Brain microvascular endothelial cell (primary cell): ENCODE measurements at regions not wholly inside any gene's neighbourhood (a gene's known extent, or its start where the extent isn't known, plus 50 kb on each side); places are given as distances from the start of the nearest gene placed in this dataset.
A peak's percentile ranks its signal among the peaks of the same experiment; 100 is the strongest.

Source experiments
- DNase-seq: peaks from one replicate; pipeline ENCODE4 v3.0.0-alpha.2; 2020
- H3K27ac ChIP-seq: fragments of 250-450 bp; sonication (Bioruptor Pico); 2 replicates; pipeline ENCODE4 v1.5.1; 2020; ENCODE audit warnings: mild to moderate bottlenecking, moderate library complexity
- H3K27me3 ChIP-seq: fragments of 250-450 bp; sonication (Bioruptor Pico); replicated peaks from 2 replicates; pipeline ENCODE4 v1.5.1; 2020; ENCODE audit warnings: mild to moderate bottlenecking
- H3K36me3 ChIP-seq: fragments of 250-450 bp; sonication (Bioruptor Pico); replicated peaks from 2 replicates; pipeline ENCODE4 v1.5.1; 2020; ENCODE audit warnings: mild to moderate bottlenecking
- H3K4me3 ChIP-seq: 2 replicates; pipeline ENCODE4 v1.5.1; 2011; ENCODE audit warnings: low read depth, mild to moderate bottlenecking, control low read depth, low read length, moderate library complexity
- in situ Hi-C: cut with HindIII; loops from 2 replicates; pipeline ENCODE4 v1.10.0; 2017; ENCODE audit warnings: low sequenced_read_pairs, low pct_ligation_motif_present
- TF ChIP-seq, protein P1 (sequence below): IDR thresholded peaks from 2 replicates; pipeline ENCODE4 v1.5.1; 2011; ENCODE audit warnings: low read depth, mild to moderate bottlenecking, moderate library complexity, low read length, control low read depth, inconsistent platforms; ENCODE audit errors: missing control alignments

DNA sequence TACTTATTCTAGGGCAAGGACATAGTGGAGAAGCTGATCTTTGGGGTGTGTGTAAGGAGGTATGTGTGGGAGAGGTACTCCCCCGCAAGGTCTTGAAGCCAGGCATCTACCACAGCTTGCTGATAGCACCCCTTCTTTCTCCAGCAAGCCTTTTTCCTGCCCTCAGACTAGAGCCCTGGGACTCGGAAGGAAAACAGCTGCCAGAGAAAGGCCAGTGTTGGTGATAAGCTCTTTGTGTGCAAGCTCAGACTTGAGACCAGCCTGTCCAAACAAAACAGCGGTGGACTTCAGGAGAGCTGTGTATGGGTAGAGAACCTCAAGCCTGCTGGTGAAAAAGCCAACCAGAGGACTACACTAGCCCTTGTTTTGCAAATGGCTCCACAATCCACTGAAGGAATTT, 1028.6 kb downstream of the MCTP2 start:
- TF ChIP-seq, protein P1, sequence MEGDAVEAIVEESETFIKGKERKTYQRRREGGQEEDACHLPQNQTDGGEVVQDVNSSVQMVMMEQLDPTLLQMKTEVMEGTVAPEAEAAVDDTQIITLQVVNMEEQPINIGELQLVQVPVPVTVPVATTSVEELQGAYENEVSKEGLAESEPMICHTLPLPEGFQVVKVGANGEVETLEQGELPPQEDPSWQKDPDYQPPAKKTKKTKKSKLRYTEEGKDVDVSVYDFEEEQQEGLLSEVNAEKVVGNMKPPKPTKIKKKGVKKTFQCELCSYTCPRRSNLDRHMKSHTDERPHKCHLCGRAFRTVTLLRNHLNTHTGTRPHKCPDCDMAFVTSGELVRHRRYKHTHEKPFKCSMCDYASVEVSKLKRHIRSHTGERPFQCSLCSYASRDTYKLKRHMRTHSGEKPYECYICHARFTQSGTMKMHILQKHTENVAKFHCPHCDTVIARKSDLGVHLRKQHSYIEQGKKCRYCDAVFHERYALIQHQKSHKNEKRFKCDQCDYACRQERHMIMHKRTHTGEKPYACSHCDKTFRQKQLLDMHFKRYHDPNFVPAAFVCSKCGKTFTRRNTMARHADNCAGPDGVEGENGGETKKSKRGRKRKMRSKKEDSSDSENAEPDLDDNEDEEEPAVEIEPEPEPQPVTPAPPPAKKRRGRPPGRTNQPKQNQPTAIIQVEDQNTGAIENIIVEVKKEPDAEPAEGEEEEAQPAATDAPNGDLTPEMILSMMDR = no peak
- Histone ChIP-seq H3K27ac (no peak overlapping the region), H3K36me3 (no peaks in the 10 kb centered on the region), H3K4me3 (no peak overlapping the region), H3K27me3 (no peaks in the 10 kb centered on the region)
- in situ Hi-C loops = no loop called here
- no peak for DNase-seq

DNA sequence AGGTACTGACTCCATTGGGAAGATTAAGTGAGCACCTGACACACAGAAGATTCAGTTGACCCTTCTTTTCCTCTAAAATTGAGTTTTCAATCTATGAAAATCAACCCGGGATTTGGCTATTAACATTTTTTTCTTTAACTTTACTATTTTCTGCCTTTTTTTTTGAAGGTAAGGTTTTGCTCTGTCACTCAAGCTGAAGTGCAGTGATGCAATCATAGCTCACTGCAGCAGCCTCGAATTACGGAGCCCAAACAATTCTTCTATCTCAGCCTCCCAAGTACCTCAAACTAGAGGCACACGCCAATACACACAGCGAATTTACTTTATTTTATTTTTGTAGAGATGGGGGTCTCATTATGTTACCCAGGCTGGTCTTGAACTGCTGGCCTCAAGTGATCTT, 1029.5 kb downstream of the MCTP2 start:
- H3K27me3 ChIP-seq = no peaks in the 10 kb centered on the region
- TF ChIP-seq, protein P1 = no peak
- DNase-seq = no peak
- H3K27ac ChIP-seq = no peak overlapping the region
- H3K4me3 ChIP-seq = no peak overlapping the region
- in situ Hi-C loops = no loop called here
- no peaks in the 10 kb centered on the region for H3K36me3 ChIP-seq

- TF ChIP-seq, protein P1 = no peak
- H3K27me3 ChIP-seq = no peaks in the 10 kb centered on the region
- no peak overlapping the region for H3K27ac ChIP-seq
- no peak overlapping the region for H3K4me3 ChIP-seq
- in situ Hi-C loops = no loop called here
- DNase-seq = no peak
- no peaks in the 10 kb centered on the region for H3K36me3 ChIP-seq
Measured at GRCh38 chr15:95261546-95261945, 1030.2 kb downstream of the MCTP2 start.

GRCh38 chr15:95261968-95262367, 1030.6 kb downstream of the MCTP2 start:
- Histone ChIP-seq H3K27ac (peak overlapping the region; percentile 73), H3K36me3 (no peaks in the 10 kb centered on the region), H3K27me3 (no peaks in the 10 kb centered on the region), H3K4me3 (no peak overlapping the region)
- no peak for DNase-seq
- TF ChIP-seq, protein P1 = no peak
- in situ Hi-C loops = no loop called here

GRCh38 chr15:95262866-95263564, 1031.7 kb downstream of the MCTP2 start:
- Histone ChIP-seq H3K36me3 (no peaks in the 10 kb centered on the region), H3K27me3 (no peaks in the 10 kb centered on the region), H3K4me3 (no peak overlapping the region), H3K27ac (peak overlapping the region; percentile 73)
- DNase-seq = peak; percentile 37
- TF ChIP-seq, protein P1 = no peak
- in situ Hi-C loops = no loop called here

- Histone ChIP-seq H3K27me3 (no peaks in the 10 kb centered on the region), H3K36me3 (no peaks in the 10 kb centered on the region), H3K4me3 (no peak overlapping the region), H3K27ac (peak overlapping the region; percentile 73)
- in situ Hi-C loops = no loop called here
- TF ChIP-seq, protein P1 = no peak
- DNase-seq = no peak
Measured at GRCh38 chr15:95263751-95264150, 1032.4 kb downstream of the MCTP2 start.
